GM12865 (cell line): ENCODE measurements at regions not wholly inside any gene's neighbourhood (a gene's known extent, or its start where the extent isn't known, plus 50 kb on each side); places are given as distances from the start of the nearest gene placed in this dataset.
"Not testable (repeated sequence)": the region's sequence is repeated elsewhere in the genome, so short reads cannot be mapped to it uniquely, and the experiment has no call there.

Source experiments
- DNase-seq: peaks from one replicate; pipeline ENCODE4 v3.0.0; 2010; ENCODE audit warnings: low read depth
- H3K4me3 ChIP-seq: 2 replicates; pipeline ENCODE4 v1.5.1; 2011; ENCODE audit warnings: mild to moderate bottlenecking, low read depth, low read length, control low read depth
- TF ChIP-seq, protein P1 (sequence below): IDR thresholded peaks from 2 replicates; pipeline ENCODE4 v1.5.1; 2011; ENCODE audit warnings: low read length, control low read depth, low read depth, inconsistent platforms; ENCODE audit not compliant: insufficient read depth; ENCODE audit errors: missing control alignments

DNA sequence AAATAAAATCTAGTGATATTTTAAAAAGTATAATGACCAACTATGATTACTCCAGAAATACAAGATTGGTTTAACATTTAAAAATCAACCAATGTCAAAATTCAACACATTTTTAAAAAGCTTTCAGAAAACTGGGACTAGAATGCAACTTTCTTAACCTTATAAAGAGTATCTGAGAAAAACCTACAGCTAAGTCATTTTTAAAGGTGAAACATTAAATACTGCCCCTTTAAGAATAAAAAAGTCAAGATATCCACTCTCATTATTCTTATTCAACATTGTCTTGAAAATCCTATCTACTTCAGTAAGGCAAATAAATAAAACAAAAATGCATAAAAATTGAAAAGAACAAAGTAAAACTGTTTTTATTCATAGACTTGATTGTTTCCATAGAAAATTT lies 673.2 kb downstream of the UQCRFS1 start:
- no peak for DNase-seq
- TF ChIP-seq, protein P1, sequence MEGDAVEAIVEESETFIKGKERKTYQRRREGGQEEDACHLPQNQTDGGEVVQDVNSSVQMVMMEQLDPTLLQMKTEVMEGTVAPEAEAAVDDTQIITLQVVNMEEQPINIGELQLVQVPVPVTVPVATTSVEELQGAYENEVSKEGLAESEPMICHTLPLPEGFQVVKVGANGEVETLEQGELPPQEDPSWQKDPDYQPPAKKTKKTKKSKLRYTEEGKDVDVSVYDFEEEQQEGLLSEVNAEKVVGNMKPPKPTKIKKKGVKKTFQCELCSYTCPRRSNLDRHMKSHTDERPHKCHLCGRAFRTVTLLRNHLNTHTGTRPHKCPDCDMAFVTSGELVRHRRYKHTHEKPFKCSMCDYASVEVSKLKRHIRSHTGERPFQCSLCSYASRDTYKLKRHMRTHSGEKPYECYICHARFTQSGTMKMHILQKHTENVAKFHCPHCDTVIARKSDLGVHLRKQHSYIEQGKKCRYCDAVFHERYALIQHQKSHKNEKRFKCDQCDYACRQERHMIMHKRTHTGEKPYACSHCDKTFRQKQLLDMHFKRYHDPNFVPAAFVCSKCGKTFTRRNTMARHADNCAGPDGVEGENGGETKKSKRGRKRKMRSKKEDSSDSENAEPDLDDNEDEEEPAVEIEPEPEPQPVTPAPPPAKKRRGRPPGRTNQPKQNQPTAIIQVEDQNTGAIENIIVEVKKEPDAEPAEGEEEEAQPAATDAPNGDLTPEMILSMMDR = no peak
- no peak overlapping the region for H3K4me3 ChIP-seq

DNA sequence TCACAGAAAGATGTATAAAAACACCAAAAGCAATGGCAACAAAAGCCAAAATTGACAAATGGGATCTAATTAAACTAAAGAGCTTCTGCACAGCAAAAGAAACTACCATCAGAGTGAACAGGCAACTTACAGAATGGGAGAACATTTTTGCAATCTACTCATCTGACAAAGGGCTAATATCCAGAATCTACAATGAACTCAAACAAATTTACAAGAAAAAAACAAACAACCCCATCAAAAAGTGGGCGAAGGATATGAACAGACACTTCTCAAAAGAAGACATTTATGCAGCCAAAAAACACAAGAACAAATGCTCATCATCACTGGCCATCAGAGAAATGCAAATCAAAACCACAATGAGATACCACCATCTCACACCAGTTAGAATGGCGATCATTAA lies 674.4 kb downstream of the UQCRFS1 start:
- not testable (repeated sequence) for H3K4me3 ChIP-seq, DNase-seq

DNA sequence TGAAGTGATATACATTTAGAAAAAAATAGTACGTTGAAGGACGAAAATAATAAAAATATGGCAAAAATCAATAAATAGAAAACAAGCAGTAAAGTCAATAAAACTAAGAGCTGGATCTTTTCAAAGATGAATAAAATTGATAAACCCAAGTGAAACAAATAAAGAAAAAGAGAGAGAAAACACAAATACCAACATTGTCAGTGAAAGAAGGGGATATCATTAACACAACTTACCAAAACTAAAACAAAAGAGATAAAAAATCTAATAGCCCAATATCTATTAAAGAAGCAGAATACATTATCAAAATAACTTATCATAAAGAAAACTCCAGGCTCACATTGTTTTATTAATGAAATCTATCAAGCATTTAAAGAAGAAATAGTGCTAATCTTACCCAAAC lies 675.1 kb downstream of the UQCRFS1 start:
- TF ChIP-seq, protein P1 = no peak
- no peak for DNase-seq
- H3K4me3 ChIP-seq = no peak overlapping the region

DNA sequence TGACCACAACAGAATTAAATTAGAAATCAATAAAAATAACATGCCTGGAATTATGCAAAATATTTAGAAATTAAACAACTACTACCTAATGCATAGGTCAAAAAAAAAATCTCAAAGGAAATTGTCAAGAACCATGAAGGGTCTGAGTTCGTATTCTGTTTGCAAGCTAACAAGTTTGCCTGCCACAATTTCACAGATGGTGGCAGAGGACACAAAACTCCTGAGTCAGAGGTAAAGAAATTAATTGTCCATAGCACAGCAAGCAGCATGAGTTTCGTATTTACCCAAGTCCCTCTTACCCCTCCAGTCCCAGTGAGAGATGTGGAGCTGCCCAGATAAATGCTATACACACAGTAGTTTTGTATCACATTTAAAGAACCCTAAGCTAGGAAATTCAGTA lies 675.9 kb downstream of the UQCRFS1 start:
- H3K4me3 ChIP-seq = no peak overlapping the region
- no peak for DNase-seq
- TF ChIP-seq, protein P1 = no peak

DNA sequence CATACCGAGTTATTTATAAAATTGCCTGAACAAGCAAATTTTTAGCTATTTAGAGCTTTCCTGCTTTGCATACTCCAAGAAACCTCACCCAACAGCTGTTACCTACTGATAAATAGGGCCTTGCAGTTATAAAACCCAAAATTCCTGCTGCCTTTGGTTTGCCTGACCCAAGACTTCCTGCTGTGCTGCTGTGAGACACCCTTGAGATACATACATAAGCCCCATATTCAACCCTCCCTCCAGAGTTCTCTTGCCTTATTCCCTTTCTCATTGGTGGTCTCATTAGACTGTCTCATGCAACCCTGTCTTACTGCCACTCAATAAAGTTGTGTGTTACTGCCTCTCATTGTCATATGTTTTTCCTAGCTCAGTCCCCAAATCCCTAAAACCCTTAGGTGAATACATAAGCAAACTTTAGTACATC lies 677.6 kb downstream of the UQCRFS1 start:
- TF ChIP-seq, protein P1 = no peak
- no peak for DNase-seq
- H3K4me3 ChIP-seq = no peak overlapping the region

DNA sequence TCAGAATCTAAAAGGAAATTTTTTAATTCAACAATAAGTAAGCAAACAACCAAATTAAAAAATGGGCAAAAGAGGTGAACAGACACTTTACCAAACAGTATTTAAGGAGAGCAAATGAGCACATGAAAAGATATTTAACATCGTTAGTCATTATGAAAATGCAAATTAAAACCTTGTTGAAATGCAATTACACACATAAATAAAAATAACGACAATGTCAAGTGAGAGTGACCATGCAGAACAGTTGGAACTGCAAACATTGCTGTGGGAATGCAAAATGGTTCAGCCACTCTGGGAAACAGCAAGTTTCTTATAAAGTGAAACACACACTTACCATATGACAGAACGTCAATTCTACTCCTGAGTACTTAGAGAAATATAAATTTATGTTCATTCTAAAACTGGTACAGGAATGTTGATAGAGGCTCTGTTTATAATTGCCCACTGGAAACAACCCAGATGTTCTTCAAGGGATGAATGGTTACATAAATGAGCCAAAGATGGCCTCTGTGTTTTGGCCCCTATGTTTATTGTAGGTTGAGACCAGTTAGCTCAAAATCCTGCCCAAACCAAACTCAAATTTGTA lies 678.1 kb downstream of the UQCRFS1 start:
- no peak for DNase-seq
- TF ChIP-seq, protein P1 = no peak
- H3K4me3 ChIP-seq = no peak overlapping the region

DNA sequence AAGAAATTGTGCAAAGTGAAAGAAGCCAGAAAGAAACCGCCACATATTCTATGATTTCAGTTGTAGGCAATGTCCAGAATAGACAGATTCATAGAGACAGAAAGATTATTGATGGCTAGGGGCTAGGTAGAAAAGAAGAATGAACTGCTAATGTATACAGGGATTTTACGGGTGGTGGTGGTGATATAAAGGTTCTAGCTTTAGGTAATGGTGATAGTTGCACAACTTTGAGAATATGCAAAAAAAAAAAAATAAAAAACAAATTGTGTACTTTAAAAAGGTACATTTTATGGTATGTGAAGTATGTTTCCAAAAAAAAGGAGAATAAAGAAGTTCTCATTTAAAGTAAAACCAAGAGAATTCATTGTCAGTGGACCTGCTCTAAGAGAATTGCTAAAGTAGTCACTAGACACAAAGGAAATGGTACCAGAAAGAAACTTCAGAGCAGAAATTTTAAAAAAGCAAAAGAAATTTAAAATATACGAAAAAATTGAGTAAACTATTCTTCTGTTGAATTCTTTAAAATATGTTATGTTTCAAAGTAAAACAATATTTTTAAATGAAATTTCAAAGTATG lies 680.1 kb downstream of the UQCRFS1 start:
- TF ChIP-seq, protein P1 = no peak
- no peak for DNase-seq
- no peak overlapping the region for H3K4me3 ChIP-seq

DNA sequence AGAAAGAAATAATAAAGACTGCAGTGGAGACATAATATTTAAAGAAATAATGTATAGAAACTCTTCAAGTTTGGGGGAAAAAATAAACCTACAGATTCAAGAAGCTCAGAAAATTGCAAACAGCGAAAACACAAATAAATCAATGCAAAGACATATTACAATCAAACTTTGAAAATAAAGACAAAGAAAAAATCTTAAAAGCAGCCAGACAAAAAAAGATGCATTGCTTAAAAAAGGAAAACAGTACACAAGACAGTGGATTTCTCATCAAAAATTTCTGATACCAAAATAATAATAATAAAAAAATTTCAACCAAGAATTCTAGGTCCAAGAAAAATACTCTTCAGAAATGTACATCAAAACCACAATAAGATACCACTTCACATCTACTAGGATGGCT lies 681.0 kb downstream of the UQCRFS1 start:
- no peak for DNase-seq
- no peak overlapping the region for H3K4me3 ChIP-seq
- TF ChIP-seq, protein P1 = no peak
